ENCODE measurements at regions not wholly inside any gene's neighbourhood (a gene's known extent, or its start where the extent isn't known, plus 50 kb on each side); places are given as distances from the start of the nearest gene placed in this dataset.
"Not testable (repeated sequence)": the region's sequence is repeated elsewhere in the genome, so short reads cannot be mapped to it uniquely, and the experiment has no call there.

DNA sequence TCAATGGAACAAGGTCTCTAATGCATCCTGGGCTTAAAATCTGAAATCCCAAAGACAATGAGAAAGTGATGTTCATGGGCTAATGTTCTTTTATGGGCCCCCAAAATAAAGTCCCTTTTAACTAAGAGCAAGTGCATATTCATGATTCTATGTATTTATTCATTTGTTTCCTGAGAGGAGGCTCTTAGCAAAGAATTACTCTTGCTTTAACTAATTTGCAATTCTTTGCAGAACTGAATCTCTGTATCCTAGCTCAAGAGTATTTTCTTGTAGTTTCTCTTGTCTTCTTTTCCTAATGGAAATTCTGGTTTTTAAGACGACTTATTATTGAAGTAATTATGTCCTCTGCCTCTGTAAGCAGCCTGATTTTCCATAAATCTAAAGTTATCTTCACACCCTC is 202.2 kb upstream of the TP63 start:
- no peaks in the 10 kb centered on the region for H3K27me3 ChIP-seq (ENCODE audit: control insufficient read depth, insufficient read depth, low read length)
- H2AFZ ChIP-seq (ENCODE audit: low read length) = no peak overlapping the region
- no peak overlapping the region for H3K27ac ChIP-seq (ENCODE audit: insufficient read depth, low read length)
- no peaks in the 10 kb centered on the region for H4K20me1 ChIP-seq (ENCODE audit: control insufficient read depth, extremely low read depth, insufficient read depth, low read length)
- DNase-seq (ENCODE audit: low read depth in 2 of 2) = no peak
- no peaks in the 10 kb centered on the region for H3K4me1 ChIP-seq (ENCODE audit: control insufficient read depth, extremely low read depth, insufficient read depth, low read length)
- H3K4me2 ChIP-seq (ENCODE audit: extremely low read depth, insufficient read depth, low read length) = no peak overlapping the region
- no peak overlapping the region for H3K4me3 ChIP-seq (replicated peaks in 1 of 4; ENCODE audit: control extremely low read depth in 1 of 4, insufficient read depth in 1 of 4, low read depth in 3 of 4, low read length in 4 of 4)
- H3K9me3 ChIP-seq (ENCODE audit: control insufficient read depth, insufficient read depth, low read depth, low read length) = no peaks in the 10 kb centered on the region
- H3K36me3 ChIP-seq (ENCODE audit: control insufficient read depth, insufficient read depth, low read length) = no peaks in the 10 kb centered on the region
- no peak overlapping the region for H3K9ac ChIP-seq (ENCODE audit: insufficient read depth, low read length)
- no peaks in the 10 kb centered on the region for H3K79me2 ChIP-seq (ENCODE audit: control insufficient read depth, insufficient read depth, low read length)
- TF ChIP-seq EZH2 (IDR thresholded peaks at IDR 0.05; ENCODE audit: low read length, missing control alignments) = no peak
- TF ChIP-seq, protein P1, sequence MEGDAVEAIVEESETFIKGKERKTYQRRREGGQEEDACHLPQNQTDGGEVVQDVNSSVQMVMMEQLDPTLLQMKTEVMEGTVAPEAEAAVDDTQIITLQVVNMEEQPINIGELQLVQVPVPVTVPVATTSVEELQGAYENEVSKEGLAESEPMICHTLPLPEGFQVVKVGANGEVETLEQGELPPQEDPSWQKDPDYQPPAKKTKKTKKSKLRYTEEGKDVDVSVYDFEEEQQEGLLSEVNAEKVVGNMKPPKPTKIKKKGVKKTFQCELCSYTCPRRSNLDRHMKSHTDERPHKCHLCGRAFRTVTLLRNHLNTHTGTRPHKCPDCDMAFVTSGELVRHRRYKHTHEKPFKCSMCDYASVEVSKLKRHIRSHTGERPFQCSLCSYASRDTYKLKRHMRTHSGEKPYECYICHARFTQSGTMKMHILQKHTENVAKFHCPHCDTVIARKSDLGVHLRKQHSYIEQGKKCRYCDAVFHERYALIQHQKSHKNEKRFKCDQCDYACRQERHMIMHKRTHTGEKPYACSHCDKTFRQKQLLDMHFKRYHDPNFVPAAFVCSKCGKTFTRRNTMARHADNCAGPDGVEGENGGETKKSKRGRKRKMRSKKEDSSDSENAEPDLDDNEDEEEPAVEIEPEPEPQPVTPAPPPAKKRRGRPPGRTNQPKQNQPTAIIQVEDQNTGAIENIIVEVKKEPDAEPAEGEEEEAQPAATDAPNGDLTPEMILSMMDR (conservative IDR thresholded peaks at IDR 0.05 in 1 of 2, IDR thresholded peaks at IDR 0.05 in 1 of 2; ENCODE audit: low read depth in 1 of 2, low read length in 2 of 2) = no peak

DNA sequence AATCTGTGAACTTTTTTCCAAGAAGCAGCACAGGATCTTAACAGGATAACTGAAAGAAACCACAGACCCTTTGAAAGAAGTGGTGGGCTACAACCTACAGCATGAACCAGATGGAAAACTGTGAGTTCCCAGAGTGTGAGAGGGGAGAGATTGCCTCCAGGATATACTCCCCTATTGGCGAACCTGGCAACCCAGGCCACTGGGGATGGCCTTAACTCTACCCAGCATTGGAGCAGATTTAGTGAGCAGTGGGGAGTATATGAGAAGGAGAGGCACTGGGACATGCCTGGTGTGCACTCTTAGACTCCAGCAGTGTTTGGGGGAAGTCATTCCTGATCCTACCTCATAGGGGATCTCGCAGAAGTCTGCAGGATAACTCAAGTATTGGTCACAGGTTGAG is 201.0 kb upstream of the TP63 start:
- no peak for DNase-seq (ENCODE audit: low read depth in 2 of 2)
- no peak overlapping the region for H3K27ac ChIP-seq (ENCODE audit: insufficient read depth, low read length)
- H3K36me3 ChIP-seq (ENCODE audit: control insufficient read depth, insufficient read depth, low read length) = no peaks in the 10 kb centered on the region
- TF ChIP-seq EZH2 (IDR thresholded peaks at IDR 0.05; ENCODE audit: low read length, missing control alignments) = no peak
- TF ChIP-seq, protein P1 (conservative IDR thresholded peaks at IDR 0.05 in 1 of 2, IDR thresholded peaks at IDR 0.05 in 1 of 2; ENCODE audit: low read depth in 1 of 2, low read length in 2 of 2) = no peak
- no peaks in the 10 kb centered on the region for H3K4me1 ChIP-seq (ENCODE audit: control insufficient read depth, extremely low read depth, insufficient read depth, low read length)
- H3K4me2 ChIP-seq (ENCODE audit: extremely low read depth, insufficient read depth, low read length) = no peak overlapping the region
- no peak overlapping the region for H2AFZ ChIP-seq (ENCODE audit: low read length)
- no peak overlapping the region for H3K4me3 ChIP-seq (replicated peaks in 1 of 4; ENCODE audit: control extremely low read depth in 1 of 4, insufficient read depth in 1 of 4, low read depth in 3 of 4, low read length in 4 of 4)
- H4K20me1 ChIP-seq (ENCODE audit: control insufficient read depth, extremely low read depth, insufficient read depth, low read length) = no peaks in the 10 kb centered on the region
- H3K9ac ChIP-seq (ENCODE audit: insufficient read depth, low read length) = no peak overlapping the region
- no peaks in the 10 kb centered on the region for H3K9me3 ChIP-seq (ENCODE audit: control insufficient read depth, insufficient read depth, low read depth, low read length)
- no peaks in the 10 kb centered on the region for H3K79me2 ChIP-seq (ENCODE audit: control insufficient read depth, insufficient read depth, low read length)
- no peaks in the 10 kb centered on the region for H3K27me3 ChIP-seq (ENCODE audit: control insufficient read depth, insufficient read depth, low read length)

- not testable (repeated sequence) for H3K4me2 ChIP-seq (ENCODE audit: extremely low read depth, insufficient read depth, low read length); H3K36me3 ChIP-seq (ENCODE audit: control insufficient read depth, insufficient read depth, low read length); H3K27ac ChIP-seq (ENCODE audit: insufficient read depth, low read length); H3K9me3 ChIP-seq (ENCODE audit: control insufficient read depth, insufficient read depth, low read depth, low read length); H3K9ac ChIP-seq (ENCODE audit: insufficient read depth, low read length); H3K4me3 ChIP-seq (replicated peaks in 1 of 4; ENCODE audit: control extremely low read depth in 1 of 4, insufficient read depth in 1 of 4, low read depth in 3 of 4, low read length in 4 of 4); DNase-seq (ENCODE audit: low read depth in 2 of 2); H3K79me2 ChIP-seq (ENCODE audit: control insufficient read depth, insufficient read depth, low read length); H2AFZ ChIP-seq (ENCODE audit: low read length); H4K20me1 ChIP-seq (ENCODE audit: control insufficient read depth, extremely low read depth, insufficient read depth, low read length); H3K4me1 ChIP-seq (ENCODE audit: control insufficient read depth, extremely low read depth, insufficient read depth, low read length); H3K27me3 ChIP-seq (ENCODE audit: control insufficient read depth, insufficient read depth, low read length)
These were observed 188.9 kb upstream of the TP63 start for GRCh38 chr3:189442257-189442656.
